Keratinocyte (primary cell): ENCODE measurements at regions not wholly inside any gene's neighbourhood (a gene's known extent, or its start where the extent isn't known, plus 50 kb on each side); places are given as distances from the start of the nearest gene placed in this dataset.
A peak's percentile ranks its signal among the peaks of the same experiment; 100 is the strongest.

Experiments used
- DNase-seq: peaks from one replicate; pipeline ENCODE4 v3.0.0-alpha.2; 2011; ENCODE audit warnings: low read depth, missing footprints, low spot score
- FAIRE-seq: peaks from 2 replicates; lab custom pipeline; 2011; peaks lifted over from hg19 to GRCh38; lab: Jason Lieb, UNC
- H2AFZ ChIP-seq: 2 replicates; pipeline ENCODE4 v1.6.0; 2012; ENCODE audit warnings: low read length, control low read depth, inconsistent platforms; ENCODE audit not compliant: control insufficient read depth
- H3K27ac ChIP-seq: 2 replicates; pipeline ENCODE4 v1.5.1; 2011; ENCODE audit warnings: low read length; ENCODE audit not compliant: control insufficient read depth, insufficient read depth
- H3K27me3 ChIP-seq: 3 replicates; pipeline ENCODE4 v1.6.0; 2011; ENCODE audit warnings: low read length; ENCODE audit not compliant: control insufficient read depth, insufficient read depth; ENCODE audit errors: extremely low read depth
- H3K36me3 ChIP-seq, 2 experiments: 2 replicates in 1 of 2; 3 replicates in 1 of 2; pipeline ENCODE4 v1.5.1; 2011; ENCODE audit warnings: low read length in 2 of 2, mild to moderate bottlenecking in 1 of 2; ENCODE audit not compliant: control insufficient read depth in 2 of 2, insufficient read depth in 2 of 2; ENCODE audit errors: extremely low read depth in 1 of 2
- H3K4me1 ChIP-seq: 3 replicates; pipeline ENCODE4 v1.5.1; 2011; ENCODE audit warnings: low read length; ENCODE audit not compliant: control insufficient read depth, insufficient read depth; ENCODE audit errors: extremely low read depth
- H3K4me2 ChIP-seq: 3 replicates; pipeline ENCODE4 v1.6.0; 2011; ENCODE audit warnings: low read depth, low read length; ENCODE audit not compliant: control insufficient read depth, insufficient read depth; ENCODE audit errors: extremely low read depth
- H3K4me3 ChIP-seq, 3 experiments: fragments of 200-600 bp in 1 of 3; sonication (generic) in 1 of 3; 2 replicates in 2 of 3; 3 replicates in 1 of 3; pipeline ENCODE4 v1.5.1; 2011 to 2016; ENCODE audit warnings: low read length in 3 of 3, mild to moderate bottlenecking in 3 of 3, control low read depth in 2 of 3, inconsistent platforms in 1 of 3, low read depth in 1 of 3, mixed read lengths in 1 of 3, mixed run types in 1 of 3, moderate library complexity in 1 of 3; ENCODE audit not compliant: control insufficient read depth in 2 of 3, insufficient read depth in 2 of 3; ENCODE audit errors: extremely low read depth in 1 of 3
- H3K79me2 ChIP-seq: 2 replicates; pipeline ENCODE4 v1.6.0; 2012; ENCODE audit warnings: low read length; ENCODE audit not compliant: control insufficient read depth, insufficient read depth
- H3K9ac ChIP-seq: 3 replicates; pipeline ENCODE4 v1.6.0; 2011; ENCODE audit warnings: low read length; ENCODE audit not compliant: control insufficient read depth, insufficient read depth; ENCODE audit errors: extremely low read depth
- H3K9me1 ChIP-seq: 3 replicates; pipeline ENCODE4 v1.6.0; 2011; ENCODE audit warnings: low read length; ENCODE audit not compliant: control insufficient read depth, insufficient read depth; ENCODE audit errors: extremely low read depth
- H3K9me3 ChIP-seq: 2 replicates; pipeline ENCODE4 v1.5.1; 2012; ENCODE audit warnings: low read depth, low read length; ENCODE audit not compliant: control insufficient read depth
- H4K20me1 ChIP-seq: 3 replicates; pipeline ENCODE4 v1.6.0; 2011; ENCODE audit warnings: low read length; ENCODE audit not compliant: control insufficient read depth, insufficient read depth; ENCODE audit errors: extremely low read depth
- EZH2 ChIP-seq: IDR thresholded peaks from one replicate; pipeline ENCODE4 v1.6.1; 2012; ENCODE audit warnings: inconsistent platforms, mild to moderate bottlenecking, low read length, moderate library complexity
- dilution Hi-C: fragments of 300-500 bp; cut with MboI; formaldehyde crosslinking; loops from one replicate; pipeline ENCODE4 v1.7.0; 2020; ENCODE audit warnings: low sequenced_read_pairs; ENCODE audit not compliant: extremely low pct_ligation_motif_present
- TF ChIP-seq, protein P1 (sequence below), 3 experiments: IDR thresholded peaks in 1 of 3; conservative IDR thresholded peaks in 1 of 3; optimal IDR thresholded peaks in 1 of 3; 2 replicates in 2 of 3; 3 replicates in 1 of 3; pipeline versions ENCODE3 to v1.5.1; 2011; ENCODE audit warnings: low read length in 3 of 3, mild to moderate bottlenecking in 3 of 3, moderate library complexity in 2 of 3, control low read depth in 1 of 3, inconsistent platforms in 1 of 3; ENCODE audit not compliant: insufficient read depth in 2 of 3; ENCODE audit errors: extremely low read depth in 1 of 3

DNA sequence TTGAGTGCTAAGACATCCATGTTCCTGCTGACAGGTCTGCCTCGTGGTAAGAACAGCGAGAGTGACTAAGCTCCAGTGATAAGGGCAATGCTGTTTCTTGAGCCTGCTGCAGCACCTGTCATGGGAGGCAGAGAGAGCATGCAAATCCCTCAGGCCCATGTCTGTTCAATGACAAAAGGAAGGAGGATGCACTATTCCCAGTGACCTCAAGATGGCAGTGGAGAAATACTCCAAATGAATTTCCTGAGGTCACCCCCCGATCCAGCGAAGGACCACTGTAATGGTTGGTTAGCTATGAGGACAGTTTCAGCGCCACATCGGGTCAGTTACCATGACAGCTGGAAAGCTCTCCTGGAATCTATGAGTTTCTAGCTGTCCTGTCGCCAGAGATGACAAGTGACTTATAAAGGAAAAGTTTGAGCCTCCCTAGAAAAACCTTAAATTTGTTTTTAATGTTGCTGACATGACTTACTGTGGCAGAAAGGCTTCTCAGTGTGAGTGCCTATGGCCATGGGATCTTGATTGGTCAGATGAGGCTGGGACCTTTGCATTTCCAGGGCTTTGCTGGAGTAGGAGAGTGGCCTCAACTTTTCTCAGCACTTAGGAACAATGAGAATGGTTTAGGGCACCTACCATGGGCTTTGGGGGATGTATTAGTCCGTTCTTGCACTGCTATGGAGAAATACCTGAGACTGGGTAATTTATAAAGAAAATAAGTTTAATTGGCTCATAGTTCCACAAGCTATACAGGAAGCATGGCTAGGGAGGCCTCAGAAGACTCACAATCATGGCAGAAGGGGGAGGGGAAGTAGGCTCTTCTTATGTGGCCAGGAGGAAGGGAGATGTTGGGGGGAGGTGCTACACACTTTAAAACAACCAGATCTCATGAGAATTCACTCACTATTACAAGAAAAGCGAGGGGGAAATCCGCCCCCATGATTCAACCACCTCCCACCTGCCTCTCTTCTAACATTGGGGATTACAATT lies 88.0 kb upstream of the TMEM260 start:
- Histone ChIP-seq H3K27ac (no peak overlapping the region), H3K36me3 (no peaks in the 10 kb centered on the region), H3K9me3 (no peaks in the 10 kb centered on the region), H3K4me3 (no peak overlapping the region), H3K9me1 (no peaks in the 10 kb centered on the region), H2AFZ (no peak overlapping the region), H3K27me3 (no peaks in the 10 kb centered on the region), H3K4me2 (peak overlapping the region; percentile 17), H3K4me1 (peaks cover 13% of the 10 kb centered on the region), H3K9ac (no peak overlapping the region), H3K79me2 (no peaks in the 10 kb centered on the region), H4K20me1 (no peaks in the 10 kb centered on the region)
- FAIRE-seq (peak; percentile 46), DNase-seq (peak; percentile 9)
- TF ChIP-seq EZH2 = no peak
- TF ChIP-seq, protein P1, sequence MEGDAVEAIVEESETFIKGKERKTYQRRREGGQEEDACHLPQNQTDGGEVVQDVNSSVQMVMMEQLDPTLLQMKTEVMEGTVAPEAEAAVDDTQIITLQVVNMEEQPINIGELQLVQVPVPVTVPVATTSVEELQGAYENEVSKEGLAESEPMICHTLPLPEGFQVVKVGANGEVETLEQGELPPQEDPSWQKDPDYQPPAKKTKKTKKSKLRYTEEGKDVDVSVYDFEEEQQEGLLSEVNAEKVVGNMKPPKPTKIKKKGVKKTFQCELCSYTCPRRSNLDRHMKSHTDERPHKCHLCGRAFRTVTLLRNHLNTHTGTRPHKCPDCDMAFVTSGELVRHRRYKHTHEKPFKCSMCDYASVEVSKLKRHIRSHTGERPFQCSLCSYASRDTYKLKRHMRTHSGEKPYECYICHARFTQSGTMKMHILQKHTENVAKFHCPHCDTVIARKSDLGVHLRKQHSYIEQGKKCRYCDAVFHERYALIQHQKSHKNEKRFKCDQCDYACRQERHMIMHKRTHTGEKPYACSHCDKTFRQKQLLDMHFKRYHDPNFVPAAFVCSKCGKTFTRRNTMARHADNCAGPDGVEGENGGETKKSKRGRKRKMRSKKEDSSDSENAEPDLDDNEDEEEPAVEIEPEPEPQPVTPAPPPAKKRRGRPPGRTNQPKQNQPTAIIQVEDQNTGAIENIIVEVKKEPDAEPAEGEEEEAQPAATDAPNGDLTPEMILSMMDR (optimal IDR thresholded peaks at IDR 0.05 in 1 of 3, IDR thresholded peaks at IDR 0.05 in 1 of 3, conservative IDR thresholded peaks at IDR 0.05 in 1 of 3; ENCODE audit: extremely low read depth in 1 of 3, insufficient read depth in 2 of 3, low read length in 3 of 3) = peak; percentile 70 to 77 (median 71)
- dilution Hi-C loops = no loop called here

DNA sequence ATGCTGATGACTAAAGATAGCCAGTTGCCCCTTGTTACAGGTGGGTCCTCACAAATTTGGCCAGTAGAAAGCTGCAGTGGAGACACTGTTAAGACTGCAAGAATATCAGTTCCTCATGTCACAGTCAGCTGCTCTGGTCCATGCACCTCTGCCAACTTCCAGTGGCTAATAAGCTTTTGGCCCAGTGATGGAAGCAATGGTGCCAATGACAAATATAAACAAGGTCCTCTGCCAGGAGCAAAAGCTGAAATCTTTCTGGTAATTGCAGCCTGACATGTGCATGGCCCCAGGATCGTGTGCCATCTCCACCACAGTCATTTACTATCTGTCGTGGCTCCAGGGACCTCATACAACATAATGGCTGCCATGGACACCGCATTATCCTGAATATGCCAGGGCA lies 85.4 kb upstream of the TMEM260 start:
- H2AFZ ChIP-seq = no peak overlapping the region
- no peaks in the 10 kb centered on the region for H3K4me1 ChIP-seq
- H3K9ac ChIP-seq = no peak overlapping the region
- no peak overlapping the region for H3K4me2 ChIP-seq
- H3K4me3 ChIP-seq = no peak overlapping the region
- TF ChIP-seq EZH2 = no peak
- TF ChIP-seq, protein P1 (optimal IDR thresholded peaks at IDR 0.05 in 1 of 3, IDR thresholded peaks at IDR 0.05 in 1 of 3, conservative IDR thresholded peaks at IDR 0.05 in 1 of 3; ENCODE audit: extremely low read depth in 1 of 3, insufficient read depth in 2 of 3, low read length in 3 of 3) = no peak
- H3K79me2 ChIP-seq = no peaks in the 10 kb centered on the region
- DNase-seq = no peak
- no peaks in the 10 kb centered on the region for H3K36me3 ChIP-seq
- no peak overlapping the region for H3K27ac ChIP-seq
- dilution Hi-C loops = no loop called here
- H3K27me3 ChIP-seq = no peaks in the 10 kb centered on the region
- no peaks in the 10 kb centered on the region for H3K9me1 ChIP-seq
- H3K9me3 ChIP-seq = no peaks in the 10 kb centered on the region
- H4K20me1 ChIP-seq = no peaks in the 10 kb centered on the region
- FAIRE-seq = no peak
